AG09319 (cell line): ENCODE measurements at regions not wholly inside any gene's neighbourhood (a gene's known extent, or its start where the extent isn't known, plus 50 kb on each side); places are given as distances from the start of the nearest gene placed in this dataset.

Experiments
- DNase-seq: peaks from one replicate; pipeline ENCODE4 v3.0.0-alpha.2; 2010; ENCODE audit warnings: low read depth; ENCODE audit errors: extremely low read depth
- TF ChIP-seq, protein P1 (sequence below): IDR thresholded peaks from 2 replicates; pipeline ENCODE4 v1.5.1; 2011; ENCODE audit warnings: low read depth, mild to moderate bottlenecking, inconsistent platforms, low read length, moderate library complexity

DNA sequence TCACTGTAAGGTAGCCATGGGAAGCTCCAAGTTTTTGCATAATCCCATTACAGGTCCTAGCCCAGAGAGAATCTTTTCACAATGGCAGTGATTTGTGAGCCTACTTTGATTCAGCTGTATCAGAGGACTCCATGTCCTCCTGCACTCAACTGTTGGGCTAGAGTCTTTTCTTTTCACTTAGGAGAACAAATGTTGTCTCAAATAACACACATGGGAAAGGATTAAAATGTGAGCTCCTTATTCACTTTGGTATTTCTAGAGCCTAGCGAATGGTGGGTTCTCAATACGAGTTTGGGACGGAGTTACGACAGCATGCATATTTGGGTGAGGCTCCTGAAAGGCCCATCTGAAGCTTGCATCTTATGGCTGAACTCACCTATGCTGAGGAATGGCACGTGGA, 183.5 kb upstream of the STEAP4 start:
- TF ChIP-seq, protein P1, sequence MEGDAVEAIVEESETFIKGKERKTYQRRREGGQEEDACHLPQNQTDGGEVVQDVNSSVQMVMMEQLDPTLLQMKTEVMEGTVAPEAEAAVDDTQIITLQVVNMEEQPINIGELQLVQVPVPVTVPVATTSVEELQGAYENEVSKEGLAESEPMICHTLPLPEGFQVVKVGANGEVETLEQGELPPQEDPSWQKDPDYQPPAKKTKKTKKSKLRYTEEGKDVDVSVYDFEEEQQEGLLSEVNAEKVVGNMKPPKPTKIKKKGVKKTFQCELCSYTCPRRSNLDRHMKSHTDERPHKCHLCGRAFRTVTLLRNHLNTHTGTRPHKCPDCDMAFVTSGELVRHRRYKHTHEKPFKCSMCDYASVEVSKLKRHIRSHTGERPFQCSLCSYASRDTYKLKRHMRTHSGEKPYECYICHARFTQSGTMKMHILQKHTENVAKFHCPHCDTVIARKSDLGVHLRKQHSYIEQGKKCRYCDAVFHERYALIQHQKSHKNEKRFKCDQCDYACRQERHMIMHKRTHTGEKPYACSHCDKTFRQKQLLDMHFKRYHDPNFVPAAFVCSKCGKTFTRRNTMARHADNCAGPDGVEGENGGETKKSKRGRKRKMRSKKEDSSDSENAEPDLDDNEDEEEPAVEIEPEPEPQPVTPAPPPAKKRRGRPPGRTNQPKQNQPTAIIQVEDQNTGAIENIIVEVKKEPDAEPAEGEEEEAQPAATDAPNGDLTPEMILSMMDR = no peak
- DNase-seq = no peak

DNA sequence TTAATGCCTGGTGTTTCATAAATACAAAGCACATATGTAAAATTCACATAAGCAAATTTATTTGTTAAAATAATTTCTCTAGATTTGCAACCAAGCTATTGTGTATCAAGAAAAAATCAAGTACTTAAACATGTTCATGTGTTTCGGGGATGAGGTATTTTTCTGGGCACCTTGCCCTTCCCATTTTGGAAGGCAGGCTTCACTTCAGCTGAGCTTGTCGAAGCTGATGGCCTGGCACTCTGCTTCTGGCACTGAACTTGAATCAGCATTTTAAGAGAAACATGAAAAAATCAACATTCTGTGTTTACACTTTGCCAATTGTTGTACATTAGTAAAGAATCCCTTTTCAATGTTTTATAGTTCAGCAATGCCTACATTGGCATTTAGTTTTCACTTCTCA, 179.1 kb upstream of the STEAP4 start:
- no peak for DNase-seq
- TF ChIP-seq, protein P1 = no peak

DNA sequence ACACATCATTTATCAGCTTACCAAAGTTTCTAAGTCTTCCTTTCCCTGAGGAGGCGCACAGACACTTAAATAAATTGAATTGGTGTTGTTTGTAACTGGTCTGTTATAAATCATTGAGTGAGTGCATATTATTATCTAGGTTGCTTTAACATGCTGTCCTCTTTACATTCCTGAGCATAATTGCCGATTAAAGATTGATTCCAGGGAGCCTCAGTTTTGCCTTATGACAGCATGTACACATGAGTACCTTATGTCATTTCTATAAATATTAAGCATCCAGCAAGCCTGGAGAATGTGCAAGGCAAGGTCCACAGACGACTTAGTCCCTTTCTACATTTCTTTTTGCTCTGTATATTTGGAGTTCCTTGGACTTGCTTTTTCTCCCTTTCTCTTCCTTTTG, 177.9 kb upstream of the STEAP4 start:
- TF ChIP-seq, protein P1 = no peak
- DNase-seq = no peak

DNA sequence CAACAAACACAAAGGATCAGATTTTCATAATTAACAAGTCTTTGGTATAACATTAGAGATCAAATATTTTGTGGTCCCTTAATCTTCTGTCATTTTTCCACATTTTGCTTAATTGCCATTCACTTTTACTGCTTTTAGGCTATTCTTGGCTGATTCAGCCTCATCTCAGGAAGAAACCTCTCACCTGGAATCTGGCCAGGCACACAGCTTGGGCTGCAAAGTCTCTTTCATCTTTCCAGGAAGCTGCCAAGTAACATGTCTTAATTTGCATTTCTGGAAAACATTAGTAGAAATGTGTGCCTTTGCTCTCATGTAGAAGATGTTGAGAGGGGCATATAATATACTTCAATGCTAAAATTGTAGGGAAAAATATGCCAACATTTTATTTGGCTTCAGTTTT, 174.2 kb upstream of the STEAP4 start:
- TF ChIP-seq, protein P1 = no peak
- no peak for DNase-seq

DNA sequence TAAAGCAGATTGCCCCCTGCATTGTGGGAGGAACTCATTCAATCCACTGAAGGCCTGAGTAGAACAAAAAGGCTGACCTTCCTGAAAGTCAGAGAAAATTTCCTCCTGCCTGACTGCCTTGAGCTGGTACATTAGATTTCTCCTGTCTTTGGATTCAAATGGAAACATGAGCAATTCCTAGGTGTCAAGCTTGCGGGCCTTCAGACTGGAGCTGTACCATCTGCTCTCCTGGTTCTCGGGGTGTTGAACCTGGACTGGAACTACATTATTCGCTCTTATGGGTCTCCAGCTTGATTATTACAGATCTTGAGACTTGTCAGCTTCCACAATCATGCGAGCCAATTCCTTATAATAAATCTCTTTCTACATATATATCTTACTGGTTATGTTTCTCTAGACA, 173.6 kb upstream of the STEAP4 start:
- no peak for DNase-seq
- TF ChIP-seq, protein P1 = no peak

DNA sequence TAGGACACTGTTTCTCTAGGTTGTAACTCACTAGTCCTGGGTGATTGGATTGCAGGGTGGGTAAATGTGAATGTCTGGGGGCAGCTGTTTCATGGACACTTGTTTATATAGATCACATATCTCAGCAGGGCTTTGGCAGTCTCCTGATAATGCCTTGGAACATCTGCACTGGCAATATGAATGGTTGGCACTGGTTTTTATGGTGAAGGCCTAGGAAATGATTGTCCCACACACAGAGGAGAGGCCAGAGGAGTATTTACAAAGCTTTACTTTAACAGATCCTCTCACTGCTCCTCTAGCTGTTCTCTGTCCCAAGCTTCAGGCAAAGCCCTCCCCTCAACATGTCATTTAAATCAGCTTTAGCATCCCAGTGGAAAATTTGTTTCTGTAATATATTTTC, 171.3 kb upstream of the STEAP4 start:
- no peak for DNase-seq
- TF ChIP-seq, protein P1 = no peak

DNA sequence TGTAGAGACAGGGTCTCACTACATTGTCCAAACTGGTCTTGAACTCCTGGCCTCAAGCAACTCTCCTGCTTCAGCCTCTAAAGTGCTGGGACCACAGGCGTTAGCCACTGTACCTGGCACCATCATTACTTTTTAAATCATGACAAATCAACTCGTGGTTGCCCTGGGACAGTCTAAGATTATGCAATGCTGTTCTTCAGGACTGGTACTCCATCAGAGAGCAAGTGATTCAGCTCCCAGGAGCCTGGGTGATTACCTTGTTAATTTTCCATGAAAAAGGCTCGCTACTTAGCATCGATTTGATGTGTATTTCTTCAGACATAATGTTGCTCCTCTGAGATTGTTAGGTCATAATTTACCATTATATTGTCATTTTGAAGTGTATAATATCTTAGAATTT, 158.9 kb upstream of the STEAP4 start:
- TF ChIP-seq, protein P1 = no peak

More for the DNA sequence above, 158.9 kb upstream of the STEAP4 start:
- no peak for DNase-seq
